Kidney capillary endothelial cell (primary cell): ENCODE measurements at regions not wholly inside any gene's neighbourhood (a gene's known extent, or its start where the extent isn't known, plus 50 kb on each side); places are given as distances from the start of the nearest gene placed in this dataset.
A peak's percentile ranks its signal among the peaks of the same experiment; 100 is the strongest.

Experiments
- DNase-seq: peaks from one replicate; pipeline ENCODE4 v3.0.0-alpha.2; 2018; ENCODE audit warnings: low spot score

GRCh38 chr6:24987446-24988115 is 51.8 kb upstream of the RIPOR2 start:
- DNase-seq: no peak

GRCh38 chr6:24988562-24988961 is 52.8 kb upstream of the RIPOR2 start:
- DNase-seq: no peak

- peak; percentile 44 for DNase-seq
Observed at GRCh38 chr6:24990236-24990845, 54.6 kb upstream of the RIPOR2 start.

GRCh38 chr6:24990944-24991809 is 55.4 kb upstream of the RIPOR2 start:
- no peak for DNase-seq

- peak; percentile 30 for DNase-seq
Observed at GRCh38 chr6:24991810-24992467, 56.2 kb upstream of the RIPOR2 start.

- DNase-seq: no peak
Observed at GRCh38 chr6:24994812-24995211, 59.1 kb upstream of the RIPOR2 start.

- no peak for DNase-seq
Observed at GRCh38 chr6:24995270-24995669, 59.5 kb upstream of the RIPOR2 start.

- DNase-seq: no peak
Observed at GRCh38 chr6:24996269-24996836, 60.6 kb upstream of the RIPOR2 start.

GRCh38 chr6:24997231-24997630 is 61.5 kb upstream of the RIPOR2 start:
- no peak for DNase-seq

- no peak for DNase-seq
Observed at GRCh38 chr6:24997905-24998304, 62.1 kb upstream of the RIPOR2 start.

- DNase-seq: no peak
Observed at GRCh38 chr6:25002326-25003091, 66.7 kb upstream of the RIPOR2 start.

GRCh38 chr6:25004357-25004756 is 68.6 kb upstream of the RIPOR2 start:
- no peak for DNase-seq

GRCh38 chr6:25005010-25005409 is 69.2 kb upstream of the RIPOR2 start:
- DNase-seq: no peak

- no peak for DNase-seq
Observed at GRCh38 chr6:25006075-25006474, 70.3 kb upstream of the RIPOR2 start.

- DNase-seq: peak; percentile 21
Observed at GRCh38 chr6:25006565-25007001, 70.8 kb upstream of the RIPOR2 start.

- DNase-seq: no peak
Observed at GRCh38 chr6:25007269-25007699, 71.5 kb upstream of the RIPOR2 start.

- DNase-seq: no peak
Observed at GRCh38 chr6:25008707-25009392, 73.1 kb upstream of the RIPOR2 start.

- no peak for DNase-seq
Observed at GRCh38 chr6:25009393-25009710, 73.6 kb upstream of the RIPOR2 start.

- DNase-seq: no peak
Observed at GRCh38 chr6:25010176-25010575, 74.4 kb upstream of the RIPOR2 start.

- no peak for DNase-seq
Observed at GRCh38 chr6:25010902-25011625, 75.3 kb upstream of the RIPOR2 start.
